Hepatocyte (in vitro differentiated cells): ENCODE measurements at regions not wholly inside any gene's neighbourhood (a gene's known extent, or its start where the extent isn't known, plus 50 kb on each side); places are given as distances from the start of the nearest gene placed in this dataset.

ENCODE experiments used
- DNase-seq: peaks from one replicate; pipeline ENCODE4 v3.0.0-alpha.2; 2016; ENCODE audit warnings: low spot score
- H2AFZ ChIP-seq: fragments of 200-600 bp; sonication (generic); 2 replicates; pipeline ENCODE4 v1.6.0; 2016; ENCODE audit warnings: antibody characterized with exemption, mild to moderate bottlenecking
- H3K27ac ChIP-seq: fragments of 200-600 bp; sonication (generic); 2 replicates; pipeline ENCODE4 v1.5.1; 2016; ENCODE audit warnings: mild to moderate bottlenecking
- H3K27me3 ChIP-seq: fragments of 200-600 bp; sonication (generic); 2 replicates; pipeline ENCODE4 v1.6.1; 2016
- H3K36me3 ChIP-seq: fragments of 200-600 bp; sonication (generic); replicated peaks from 2 replicates; pipeline ENCODE4 v1.5.1; 2016; ENCODE audit warnings: low read depth; ENCODE audit not compliant: insufficient read depth
- H3K4me1 ChIP-seq: fragments of 200-600 bp; sonication (generic); 2 replicates; pipeline ENCODE4 v1.5.1; 2016; ENCODE audit warnings: mild to moderate bottlenecking, moderate library complexity; ENCODE audit not compliant: insufficient read depth
- H3K4me2 ChIP-seq: fragments of 200-600 bp; sonication (generic); 2 replicates; pipeline ENCODE4 v1.6.0; 2016
- H3K4me3 ChIP-seq: fragments of 200-600 bp; sonication (generic); 2 replicates; pipeline ENCODE4 v1.5.1; 2016; ENCODE audit warnings: mild to moderate bottlenecking
- H3K79me2 ChIP-seq: fragments of 200-600 bp; sonication (generic); 2 replicates; pipeline ENCODE4 v1.6.0; 2017; ENCODE audit warnings: mild to moderate bottlenecking
- H3K9me2 ChIP-seq: fragments of 200-600 bp; sonication (generic); replicated peaks from 2 replicates; pipeline ENCODE4 v1.6.0; 2017; ENCODE audit warnings: mild to moderate bottlenecking; ENCODE audit not compliant: insufficient read depth
- H3K9me3 ChIP-seq: fragments of 200-600 bp; sonication (generic); 2 replicates; pipeline ENCODE4 v1.5.1; 2016; ENCODE audit warnings: low read depth, mild to moderate bottlenecking
- H4K20me1 ChIP-seq: fragments of 200-600 bp; sonication (generic); 2 replicates; pipeline ENCODE4 v1.6.0; 2016; ENCODE audit warnings: mild to moderate bottlenecking; ENCODE audit not compliant: insufficient read depth, poor library complexity, severe bottlenecking
- EZH2 ChIP-seq: fragments of 200-600 bp; sonication (generic); IDR thresholded peaks from 2 replicates; pipeline ENCODE4 v1.6.1; 2016; ENCODE audit warnings: antibody characterized with exemption, mild to moderate bottlenecking, borderline replicate concordance
- EZH2phosphoT487 ChIP-seq: fragments of 200-600 bp; sonication (generic); IDR thresholded peaks from one replicate; pipeline ENCODE4 v1.6.1; 2018; ENCODE audit warnings: antibody characterized with exemption, mild to moderate bottlenecking, low read depth, moderate library complexity; ENCODE audit not compliant: unreplicated experiment, severe bottlenecking
- WGBS: methylation state at CpG from one replicate; pipeline ENCODE4 v1.1.6; 2016; ENCODE audit warnings: low lambda C conversion rate; ENCODE audit errors: missing lambda C conversion rate; 5-methylcytosine and 5-hydroxymethylcytosine counted together
- TF ChIP-seq, protein P1 (sequence below): fragments of 200-600 bp; sonication (generic); IDR thresholded peaks from 2 replicates; pipeline ENCODE4 v1.5.1; 2016; ENCODE audit warnings: antibody characterized with exemption, mild to moderate bottlenecking; ENCODE audit not compliant: poor library complexity

DNA sequence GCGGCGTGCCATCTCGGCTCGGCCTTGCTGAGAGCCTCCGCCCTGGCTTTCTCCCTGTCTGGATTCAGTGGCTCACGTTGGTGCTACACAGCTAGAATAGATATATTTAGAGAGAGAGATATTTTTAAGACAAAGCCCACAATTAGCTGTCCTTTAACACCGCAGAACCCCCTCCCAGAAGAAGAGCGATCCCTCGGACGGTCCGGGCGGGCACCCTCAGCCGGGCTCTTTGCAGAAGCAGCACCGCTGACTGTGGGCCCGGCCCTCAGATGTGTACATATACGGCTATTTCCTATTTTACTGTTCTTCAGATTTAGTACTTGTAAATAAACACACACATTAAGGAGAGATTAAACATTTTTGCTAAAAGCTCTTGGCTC, 54.1 kb downstream of the PLXNA1 start:
- no peaks in the 10 kb centered on the region for H3K27me3 ChIP-seq
- no peaks in the 10 kb centered on the region for H3K4me1 ChIP-seq
- TF ChIP-seq, protein P1, sequence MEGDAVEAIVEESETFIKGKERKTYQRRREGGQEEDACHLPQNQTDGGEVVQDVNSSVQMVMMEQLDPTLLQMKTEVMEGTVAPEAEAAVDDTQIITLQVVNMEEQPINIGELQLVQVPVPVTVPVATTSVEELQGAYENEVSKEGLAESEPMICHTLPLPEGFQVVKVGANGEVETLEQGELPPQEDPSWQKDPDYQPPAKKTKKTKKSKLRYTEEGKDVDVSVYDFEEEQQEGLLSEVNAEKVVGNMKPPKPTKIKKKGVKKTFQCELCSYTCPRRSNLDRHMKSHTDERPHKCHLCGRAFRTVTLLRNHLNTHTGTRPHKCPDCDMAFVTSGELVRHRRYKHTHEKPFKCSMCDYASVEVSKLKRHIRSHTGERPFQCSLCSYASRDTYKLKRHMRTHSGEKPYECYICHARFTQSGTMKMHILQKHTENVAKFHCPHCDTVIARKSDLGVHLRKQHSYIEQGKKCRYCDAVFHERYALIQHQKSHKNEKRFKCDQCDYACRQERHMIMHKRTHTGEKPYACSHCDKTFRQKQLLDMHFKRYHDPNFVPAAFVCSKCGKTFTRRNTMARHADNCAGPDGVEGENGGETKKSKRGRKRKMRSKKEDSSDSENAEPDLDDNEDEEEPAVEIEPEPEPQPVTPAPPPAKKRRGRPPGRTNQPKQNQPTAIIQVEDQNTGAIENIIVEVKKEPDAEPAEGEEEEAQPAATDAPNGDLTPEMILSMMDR = no peak
- no peak for TF ChIP-seq EZH2phosphoT487
- TF ChIP-seq EZH2 = no peak
- H3K79me2 ChIP-seq = no peaks in the 10 kb centered on the region
- no peak overlapping the region for H3K27ac ChIP-seq
- H2AFZ ChIP-seq = no peak overlapping the region
- H4K20me1 ChIP-seq = no peaks in the 10 kb centered on the region
- no peak overlapping the region for H3K4me2 ChIP-seq
- no peak overlapping the region for H3K4me3 ChIP-seq
- H3K9me2 ChIP-seq = no peaks in the 10 kb centered on the region
- 87% methylated on average over 16 of the region's 16 CpGs for WGBS
- DNase-seq = no peak
- H3K9me3 ChIP-seq = no peaks in the 10 kb centered on the region
- no peaks in the 10 kb centered on the region for H3K36me3 ChIP-seq

DNA sequence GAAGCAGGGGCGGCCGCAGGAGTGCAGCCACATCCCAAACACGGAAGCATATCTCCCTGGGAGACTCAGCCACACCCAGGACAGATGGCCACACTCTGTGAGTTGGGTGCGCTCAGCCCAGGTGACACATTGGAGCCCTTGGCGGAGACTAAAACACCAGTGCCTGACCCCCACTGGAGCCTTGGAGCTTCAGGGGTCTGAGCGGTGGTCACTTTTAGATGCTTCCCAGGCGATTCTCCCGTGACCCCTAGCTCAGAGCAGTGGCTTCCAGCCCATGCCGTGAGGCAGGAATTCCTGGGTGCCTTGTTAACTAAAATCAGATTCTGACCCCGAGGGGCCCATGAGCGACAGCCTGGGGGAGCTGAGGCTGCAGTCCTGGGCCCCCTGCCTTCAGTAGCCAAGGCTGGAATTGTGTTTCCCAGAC, 54.5 kb downstream of the PLXNA1 start:
- no peak overlapping the region for H2AFZ ChIP-seq
- DNase-seq = no peak
- H4K20me1 ChIP-seq = no peaks in the 10 kb centered on the region
- no peak overlapping the region for H3K27ac ChIP-seq
- H3K4me3 ChIP-seq = no peak overlapping the region
- H3K27me3 ChIP-seq = no peaks in the 10 kb centered on the region
- no peaks in the 10 kb centered on the region for H3K79me2 ChIP-seq
- no peaks in the 10 kb centered on the region for H3K36me3 ChIP-seq
- H3K4me1 ChIP-seq = no peaks in the 10 kb centered on the region
- H3K4me2 ChIP-seq = no peak overlapping the region
- 81% methylated on average over 11 of the region's 11 CpGs for WGBS
- H3K9me3 ChIP-seq = no peaks in the 10 kb centered on the region
- TF ChIP-seq, protein P1 = no peak
- TF ChIP-seq EZH2phosphoT487 = no peak
- TF ChIP-seq EZH2 = no peak
- H3K9me2 ChIP-seq = no peaks in the 10 kb centered on the region

DNA sequence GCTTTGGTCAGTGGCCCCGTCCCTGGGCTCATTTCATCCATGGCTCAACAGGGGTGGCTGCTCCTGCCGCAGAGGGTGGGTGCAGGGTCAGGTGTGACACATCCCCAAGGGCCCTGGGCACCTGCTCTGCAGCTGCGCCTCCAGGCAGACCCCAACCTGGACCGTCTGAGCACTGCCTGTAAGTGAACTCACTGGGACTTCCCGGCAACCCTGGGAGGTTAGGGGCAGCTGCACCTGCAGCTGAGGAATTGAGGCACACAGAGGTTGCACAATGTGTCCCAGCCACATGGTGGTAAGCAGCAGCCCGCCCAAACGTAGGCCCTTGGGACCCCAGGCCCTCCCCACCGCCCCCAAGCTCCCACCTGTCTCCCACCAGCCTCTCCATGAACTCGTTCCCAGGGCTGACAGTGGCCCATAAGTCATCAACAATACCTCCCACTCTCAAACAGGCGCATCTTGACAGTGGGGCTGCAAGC, 55.1 kb downstream of the PLXNA1 start:
- Histone ChIP-seq H3K79me2 (no peaks in the 10 kb centered on the region), H3K4me2 (no peak overlapping the region), H3K4me1 (no peaks in the 10 kb centered on the region), H3K9me2 (no peaks in the 10 kb centered on the region), H3K27ac (no peak overlapping the region), H2AFZ (no peak overlapping the region), H3K36me3 (no peaks in the 10 kb centered on the region), H4K20me1 (no peaks in the 10 kb centered on the region), H3K27me3 (no peaks in the 10 kb centered on the region), H3K9me3 (no peaks in the 10 kb centered on the region), H3K4me3 (no peak overlapping the region)
- WGBS = 85% methylated on average over 9 of the region's 10 CpGs
- TF ChIP-seq EZH2 (no peak), EZH2phosphoT487 (no peak)
- TF ChIP-seq, protein P1 = no peak
- DNase-seq = no peak

DNA sequence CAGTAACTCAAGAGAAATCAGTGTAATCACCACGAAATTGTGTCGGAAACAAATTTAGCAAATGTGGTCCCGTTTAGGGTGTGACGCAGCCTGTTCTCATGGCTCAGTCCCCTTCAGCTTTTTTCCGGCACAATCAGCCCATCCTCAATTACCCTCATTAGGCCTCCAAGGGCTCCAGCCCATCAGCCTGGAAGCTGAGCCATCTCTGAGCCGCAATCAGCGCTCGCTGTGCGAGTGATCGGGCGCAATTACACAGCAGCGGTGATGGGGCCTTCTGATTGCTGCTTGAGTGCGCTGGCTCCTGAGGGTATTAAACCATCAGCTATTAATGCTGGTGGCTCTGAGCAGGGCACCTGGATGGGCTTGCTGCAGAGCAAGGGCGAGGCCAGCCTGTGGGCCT, 55.6 kb downstream of the PLXNA1 start:
- 95% methylated on average over 14 of the region's 14 CpGs for WGBS
- DNase-seq = no peak
- Histone ChIP-seq H3K4me2 (no peak overlapping the region), H3K9me3 (no peaks in the 10 kb centered on the region), H3K4me1 (no peaks in the 10 kb centered on the region), H3K36me3 (no peaks in the 10 kb centered on the region), H2AFZ (no peak overlapping the region), H3K27ac (no peak overlapping the region), H3K27me3 (no peaks in the 10 kb centered on the region), H3K4me3 (no peak overlapping the region), H3K9me2 (no peaks in the 10 kb centered on the region), H4K20me1 (no peaks in the 10 kb centered on the region), H3K79me2 (no peaks in the 10 kb centered on the region)
- TF ChIP-seq EZH2phosphoT487 = no peak
- no peak for TF ChIP-seq EZH2
- TF ChIP-seq, protein P1 = no peak
